IMR-90 (cell line): ENCODE measurements at regions not wholly inside any gene's neighbourhood (a gene's known extent, or its start where the extent isn't known, plus 50 kb on each side); places are given as distances from the start of the nearest gene placed in this dataset.
A peak's percentile ranks its signal among the peaks of the same experiment; 100 is the strongest.

Experiments used
- ATAC-seq: fragments of 200-7000 bp; cut with Tn5 transposase; 2 replicates; pipeline ENCODE4 v1.9.1; 2020; ENCODE audit warnings: low read depth, mild to moderate bottlenecking, moderate library complexity
- BruUV-seq: library from RNA; stranded (reverse); fragments of 400-500 nt; replicated peaks from 2 replicates; lab custom pipeline; 2021; lab: Mats Ljungman, UMichigan
- CTCF ChIA-PET: fragments of 300-600 bp; formaldehyde crosslinking; extraction: SDS; loops from one replicate; lab custom pipeline; 2021; ENCODE audit warnings: antibody characterized with exemption; lab: Yijun Ruan, JAX
- POLR2A ChIA-PET: fragments of 300-600 bp; sonication (Branson Sonifier 250); formaldehyde crosslinking; loops from one replicate; lab custom pipeline; 2022; ENCODE audit warnings: antibody characterized with exemption; ENCODE audit not compliant: unreplicated experiment; lab: Charles Lee
- DNase-seq: peaks from one replicate; pipeline ENCODE4 v3.0.0; 2013
- H2AFZ ChIP-seq: replicated peaks from 2 replicates; pipeline ENCODE3; 2013; ENCODE audit warnings: low read length, mild to moderate bottlenecking; ENCODE audit not compliant: poor library complexity
- H2AK5ac ChIP-seq: 2 replicates; pipeline ENCODE4 v1.6.1; 2013; ENCODE audit warnings: low read depth, low read length, inconsistent platforms
- H2AK9ac ChIP-seq: replicated peaks from 2 replicates; pipeline ENCODE3; 2013; ENCODE audit warnings: mild to moderate bottlenecking, low read depth, low read length, moderate library complexity; ENCODE audit not compliant: poor library complexity
- H2BK120ac ChIP-seq: 2 replicates; pipeline ENCODE4 v1.6.1; 2013; ENCODE audit warnings: low read depth, low read length, inconsistent platforms
- H2BK15ac ChIP-seq: 3 replicates; pipeline ENCODE4 v1.6.1; 2013; ENCODE audit warnings: low read depth, low read length, inconsistent platforms
- H2BK20ac ChIP-seq: 2 replicates; pipeline ENCODE4 v1.6.1; 2013; ENCODE audit warnings: low read depth, mild to moderate bottlenecking, inconsistent platforms, low read length, moderate library complexity
- H2BK5ac ChIP-seq: 2 replicates; pipeline ENCODE4 v1.6.1; 2013; ENCODE audit warnings: mild to moderate bottlenecking, low read depth, low read length, inconsistent platforms; ENCODE audit not compliant: poor library complexity, severe bottlenecking
- H3K14ac ChIP-seq: replicated peaks from 2 replicates; pipeline ENCODE4 v1.6.1; 2013; ENCODE audit warnings: low read depth, low read length, inconsistent platforms
- H3K18ac ChIP-seq: 2 replicates; pipeline ENCODE4 v1.6.1; 2013; ENCODE audit warnings: low read depth, low read length, control low read depth
- H3K23ac ChIP-seq: 2 replicates; pipeline ENCODE4 v1.6.1; 2013; ENCODE audit warnings: low read depth, low read length, inconsistent platforms
- H3K27ac ChIP-seq: 2 replicates; pipeline ENCODE4 v1.5.1; 2013; ENCODE audit warnings: mild to moderate bottlenecking, control low read depth, low read length; ENCODE audit not compliant: insufficient read depth
- H3K27me3 ChIP-seq: 2 replicates; pipeline ENCODE4 v1.6.1; 2013; ENCODE audit warnings: low read length; ENCODE audit not compliant: control insufficient read depth, insufficient read depth
- H3K36me3 ChIP-seq: 2 replicates; pipeline ENCODE4 v1.6.1; 2013; ENCODE audit warnings: low read length, mixed read lengths; ENCODE audit not compliant: control insufficient read depth, insufficient read depth
- H3K4ac ChIP-seq: 2 replicates; pipeline ENCODE4 v1.6.1; 2013; ENCODE audit warnings: low read depth, low read length, inconsistent platforms
- H3K4me1 ChIP-seq: 2 replicates; pipeline ENCODE4 v1.6.1; 2013; ENCODE audit warnings: low read length, mixed read lengths; ENCODE audit not compliant: control insufficient read depth, insufficient read depth
- H3K4me2 ChIP-seq: 2 replicates; pipeline ENCODE4 v1.6.1; 2013; ENCODE audit warnings: low read depth, mild to moderate bottlenecking, control low read depth, low read length, moderate library complexity
- H3K4me3 ChIP-seq: 2 replicates; pipeline ENCODE4 v1.5.1; 2013; ENCODE audit warnings: low read depth, mild to moderate bottlenecking, control low read depth, low read length, moderate library complexity; ENCODE audit not compliant: insufficient read depth
- H3K56ac ChIP-seq: 2 replicates; pipeline ENCODE4 v1.6.1; 2013; ENCODE audit warnings: low read length, inconsistent platforms; ENCODE audit not compliant: insufficient read depth; ENCODE audit errors: extremely low read depth
- H3K79me1 ChIP-seq, 2 experiments: 2 replicates each; pipeline ENCODE4 v1.6.1; 2013; ENCODE audit warnings: low read length in 2 of 2, inconsistent platforms in 1 of 2, low read depth in 1 of 2
- H3K9ac ChIP-seq: 2 replicates; pipeline ENCODE4 v1.6.1; 2013; ENCODE audit warnings: low read depth, low read length, control low read depth
- H3K9me1 ChIP-seq: 2 replicates; pipeline ENCODE4 v1.6.1; 2013; ENCODE audit warnings: low read length, inconsistent platforms; ENCODE audit not compliant: insufficient read depth
- H3K9me3 ChIP-seq: 2 replicates; pipeline ENCODE4 v1.6.1; 2013; ENCODE audit warnings: low read length; ENCODE audit not compliant: control insufficient read depth, insufficient read depth
- H4K20me1 ChIP-seq: 2 replicates; pipeline ENCODE4 v1.6.1; 2013; ENCODE audit warnings: low read length, inconsistent platforms; ENCODE audit not compliant: insufficient read depth
- H4K5ac ChIP-seq: 2 replicates; pipeline ENCODE4 v1.6.1; 2013; ENCODE audit warnings: mild to moderate bottlenecking, low read depth, low read length, control low read depth
- H4K8ac ChIP-seq, 2 experiments: 2 replicates each; pipeline ENCODE4 v1.6.1; 2013; ENCODE audit warnings: low read depth in 2 of 2, low read length in 2 of 2, control low read depth in 1 of 2, inconsistent platforms in 1 of 2
- H4K91ac ChIP-seq: 2 replicates; pipeline ENCODE4 v1.6.1; 2013; ENCODE audit warnings: low read depth, low read length, inconsistent platforms; ENCODE audit not compliant: insufficient read depth
- BHLHE40 ChIP-seq: fragments of 150-350 bp; IDR thresholded peaks from 2 replicates; pipeline ENCODE4 v1.6.1; 2016; ENCODE audit warnings: mild to moderate bottlenecking, low read depth, low read length
- CTCF ChIP-seq: conservative IDR thresholded peaks from 2 replicates; pipeline ENCODE4 v1.5.1; 2012; ENCODE audit warnings: mild to moderate bottlenecking, low read depth, low read length, improper control_type of control experiment
- FOS ChIP-seq: fragments of 150-350 bp; IDR thresholded peaks from 2 replicates; pipeline ENCODE4 v1.6.1; 2016; ENCODE audit warnings: low read depth, low read length
- MAZ ChIP-seq: IDR thresholded peaks from 2 replicates; pipeline ENCODE4 v1.6.1; 2012; ENCODE audit warnings: low read depth, mild to moderate bottlenecking, low read length, improper control_type of control experiment, moderate library complexity, borderline replicate concordance
- POLR2A ChIP-seq: IDR thresholded peaks from 2 replicates; pipeline ENCODE4 v1.6.1; 2012; ENCODE audit warnings: mild to moderate bottlenecking, low read depth, low read length
- RAD21 ChIP-seq: IDR thresholded peaks from 2 replicates; pipeline ENCODE4 v1.6.1; 2012; ENCODE audit warnings: low read length, improper control_type of control experiment
- RFX5 ChIP-seq: IDR thresholded peaks from 2 replicates; pipeline ENCODE4 v1.8.0; 2012; ENCODE audit warnings: low read depth, mild to moderate bottlenecking, low read length, moderate library complexity
- SMC3 ChIP-seq: fragments of 150-350 bp; IDR thresholded peaks from 2 replicates; pipeline ENCODE4 v1.6.1; 2016; ENCODE audit warnings: low read depth, mild to moderate bottlenecking, antibody characterized with exemption, low read length, moderate library complexity
- WGBS, 2 experiments: methylation state at CpG; one replicate each; pipeline versions ENCODE4 v1.1.5 to v1.1.7; 2013; ENCODE audit warnings: missing lambda C conversion rate in 2 of 2; ENCODE audit not compliant: insufficient read length in 1 of 2; ENCODE audit errors: extremely low coverage in 2 of 2; 5-methylcytosine and 5-hydroxymethylcytosine counted together
- dilution Hi-C: fragments of 300-500 bp; cut with HindIII; formaldehyde crosslinking; loops from one replicate; pipeline ENCODE4 v1.14.3; 2018; ENCODE audit warnings: low sequenced_read_pairs; ENCODE audit not compliant: unreplicated experiment
- in situ Hi-C: fragments of 300-500 bp; cut with MboI; formaldehyde crosslinking; loops from 3 replicates; pipeline ENCODE4 v1.14.3; 2019; ENCODE audit warnings: low sequenced_read_pairs, inconsistent platforms, mixed read lengths
- intact Hi-C: fragments of 100-400 bp; cut with micrococcal nuclease; formaldehyde crosslinking; loops from 2 replicates; pipeline ENCODE4 v1.10.0; 2022

GRCh38 chr5:124102486-124102885 is 590.5 kb downstream of the CSNK1G3 start:
- Histone ChIP-seq H2BK120ac (no peak overlapping the region), H2BK20ac (no peak overlapping the region), H4K91ac (no peak overlapping the region), H3K56ac (no peak overlapping the region), H3K4me1 (no peaks in the 10 kb centered on the region), H3K9me3 (no peaks in the 10 kb centered on the region), H3K36me3 (no peaks in the 10 kb centered on the region), H3K4me2 (no peak overlapping the region), H3K4ac (no peak overlapping the region), H2AK5ac (no peak overlapping the region), H3K27ac (no peak overlapping the region), H3K27me3 (no peaks in the 10 kb centered on the region), H4K5ac (no peak overlapping the region), H2AK9ac (no peak overlapping the region), H3K14ac (no peak overlapping the region), H3K79me1 (no peaks in the 10 kb centered on the region), H2AFZ (no peak overlapping the region), H3K9me1 (no peaks in the 10 kb centered on the region), H3K9ac (no peak overlapping the region), H4K20me1 (no peaks in the 10 kb centered on the region), H3K23ac (no peak overlapping the region), H4K8ac (no peak overlapping the region), H2BK5ac (no peak overlapping the region), H2BK15ac (no peak overlapping the region), H3K18ac (no peak overlapping the region), H3K4me3 (no peak overlapping the region)
- no TSS peak for BruUV-seq
- CTCF ChIA-PET, result interaction anchor here (0.6 to 1.2 kb wide), 2 partner anchors 10 to 1220 kb away, joined by 3 read pairs; no protein-coding TSS in a partner anchor
- intact Hi-C loops (no loop called here), in situ Hi-C loops (no loop called here), dilution Hi-C loops (no loop called here)
- TF ChIP-seq RAD21 (no peak), RFX5 (no peak), SMC3 (no peak), CTCF (no peak), FOS (no peak), BHLHE40 (no peak), POLR2A (no peak), MAZ (no peak)
- no CpG with 5 or more reads among the region's 3 CpGs for WGBS, 2 experiments
- DNase-seq, result peak; percentile 10
- ATAC-seq, result peak; percentile 44
- POLR2A ChIA-PET, result no interaction called here
